ENCODE measurements at regions not wholly inside any gene's neighbourhood (a gene's known extent, or its start where the extent isn't known, plus 50 kb on each side); places are given as distances from the start of the nearest gene placed in this dataset.
"Not testable (repeated sequence)": the region's sequence is repeated elsewhere in the genome, so short reads cannot be mapped to it uniquely, and the experiment has no call there.

DNA sequence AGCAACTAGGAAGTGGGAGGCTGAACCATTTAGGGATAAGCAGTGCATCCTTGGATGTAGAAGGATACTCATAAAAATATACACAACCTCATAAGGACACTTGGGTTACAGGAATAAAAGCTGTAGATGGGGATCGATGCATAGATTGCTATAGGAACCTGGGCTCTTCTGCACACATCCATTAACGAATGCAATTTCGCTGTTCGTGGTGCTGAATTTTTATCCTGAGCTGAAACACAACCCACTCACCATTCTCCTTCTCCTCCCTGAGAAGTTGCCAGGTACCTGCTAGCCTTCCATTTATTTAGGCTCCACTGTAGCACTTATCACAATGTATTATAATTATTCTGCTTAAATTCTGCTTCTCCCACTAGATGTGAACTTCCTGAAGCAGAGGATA lies 320.6 kb upstream of the BRINP1 start:
- H3K9me3 ChIP-seq, result no peaks in the 10 kb centered on the region
- no peak overlapping the region for H3K27ac ChIP-seq
- intact Hi-C loops (cut with DNase I; ENCODE audit: low total_unique reads), result no loop called here
- H3K27me3 ChIP-seq, result no peaks in the 10 kb centered on the region
- no peak overlapping the region for H3K4me3 ChIP-seq
- H3K36me3 ChIP-seq, result no peaks in the 10 kb centered on the region
- H3K4me1 ChIP-seq, result no peaks in the 10 kb centered on the region
- DNase-seq, result no peak
- TF ChIP-seq, protein P1, sequence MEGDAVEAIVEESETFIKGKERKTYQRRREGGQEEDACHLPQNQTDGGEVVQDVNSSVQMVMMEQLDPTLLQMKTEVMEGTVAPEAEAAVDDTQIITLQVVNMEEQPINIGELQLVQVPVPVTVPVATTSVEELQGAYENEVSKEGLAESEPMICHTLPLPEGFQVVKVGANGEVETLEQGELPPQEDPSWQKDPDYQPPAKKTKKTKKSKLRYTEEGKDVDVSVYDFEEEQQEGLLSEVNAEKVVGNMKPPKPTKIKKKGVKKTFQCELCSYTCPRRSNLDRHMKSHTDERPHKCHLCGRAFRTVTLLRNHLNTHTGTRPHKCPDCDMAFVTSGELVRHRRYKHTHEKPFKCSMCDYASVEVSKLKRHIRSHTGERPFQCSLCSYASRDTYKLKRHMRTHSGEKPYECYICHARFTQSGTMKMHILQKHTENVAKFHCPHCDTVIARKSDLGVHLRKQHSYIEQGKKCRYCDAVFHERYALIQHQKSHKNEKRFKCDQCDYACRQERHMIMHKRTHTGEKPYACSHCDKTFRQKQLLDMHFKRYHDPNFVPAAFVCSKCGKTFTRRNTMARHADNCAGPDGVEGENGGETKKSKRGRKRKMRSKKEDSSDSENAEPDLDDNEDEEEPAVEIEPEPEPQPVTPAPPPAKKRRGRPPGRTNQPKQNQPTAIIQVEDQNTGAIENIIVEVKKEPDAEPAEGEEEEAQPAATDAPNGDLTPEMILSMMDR (IDR thresholded peaks at IDR 0.05), result no peak

DNA sequence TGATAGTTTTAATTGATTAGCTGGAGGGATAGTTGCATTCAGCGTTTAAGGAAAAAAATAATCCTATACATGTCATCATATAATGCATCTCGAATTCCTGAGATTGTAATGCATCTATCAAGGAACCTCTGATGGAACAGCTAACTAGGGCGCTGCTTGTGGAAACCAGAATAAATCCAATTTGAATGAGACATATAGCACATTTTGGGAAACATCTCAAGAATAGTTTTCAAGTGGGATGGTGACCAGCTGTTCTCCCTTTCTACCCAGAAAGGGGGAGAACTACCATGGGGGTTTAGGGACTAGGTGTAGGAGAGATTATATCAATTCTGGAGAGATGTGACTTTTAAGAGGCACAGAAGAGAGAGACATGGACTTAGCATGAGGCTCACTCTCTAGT lies 319.3 kb upstream of the BRINP1 start:
- Histone ChIP-seq H3K27me3 (no peaks in the 10 kb centered on the region), H3K4me1 (no peaks in the 10 kb centered on the region), H3K27ac (no peak overlapping the region), H3K4me3 (no peak overlapping the region), H3K36me3 (no peaks in the 10 kb centered on the region), H3K9me3 (no peaks in the 10 kb centered on the region)
- intact Hi-C loops (cut with DNase I; ENCODE audit: low total_unique reads), result no loop called here
- no peak for DNase-seq
- TF ChIP-seq, protein P1 (IDR thresholded peaks at IDR 0.05), result no peak

DNA sequence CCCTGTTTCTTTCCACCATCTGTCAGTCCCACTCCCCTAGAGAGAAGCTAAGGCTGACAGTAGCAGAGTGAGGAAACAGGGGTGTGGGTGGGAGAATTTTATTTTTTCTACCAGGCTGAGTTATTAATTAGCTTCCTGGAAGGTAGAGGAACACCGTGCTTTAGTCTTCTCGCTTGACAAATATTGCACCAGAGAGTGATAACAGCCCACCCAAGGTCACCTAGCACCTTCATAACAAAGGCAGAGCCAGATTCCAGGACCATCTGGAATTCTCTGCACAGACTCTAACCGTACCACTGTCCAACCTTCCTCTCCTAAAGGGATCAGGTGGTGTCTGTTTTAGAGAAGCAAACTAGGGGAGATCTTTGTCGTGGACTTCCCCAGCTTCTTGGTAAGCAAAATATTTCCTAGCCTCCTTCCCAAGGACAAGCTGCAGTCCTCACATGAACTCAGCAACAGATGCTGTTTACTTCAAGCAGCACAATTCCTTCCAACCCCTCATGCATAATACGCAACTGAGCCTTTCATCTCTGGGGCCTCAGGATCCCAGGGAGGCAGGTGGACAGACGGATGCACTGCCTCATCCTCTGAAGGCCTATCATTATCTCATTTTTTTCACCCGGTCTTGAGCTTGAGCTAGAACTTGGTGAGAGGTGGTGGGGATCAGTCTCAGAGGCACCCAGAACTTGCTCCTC lies 308.7 kb upstream of the BRINP1 start:
- Histone ChIP-seq H3K4me3 (no peak overlapping the region), H3K9me3 (no peaks in the 10 kb centered on the region), H3K27ac (no peak overlapping the region), H3K36me3 (no peaks in the 10 kb centered on the region), H3K4me1 (no peaks in the 10 kb centered on the region), H3K27me3 (no peaks in the 10 kb centered on the region)
- no peak for DNase-seq
- TF ChIP-seq, protein P1 (IDR thresholded peaks at IDR 0.05), result no peak
- intact Hi-C loops (cut with DNase I; ENCODE audit: low total_unique reads), result no loop called here

DNA sequence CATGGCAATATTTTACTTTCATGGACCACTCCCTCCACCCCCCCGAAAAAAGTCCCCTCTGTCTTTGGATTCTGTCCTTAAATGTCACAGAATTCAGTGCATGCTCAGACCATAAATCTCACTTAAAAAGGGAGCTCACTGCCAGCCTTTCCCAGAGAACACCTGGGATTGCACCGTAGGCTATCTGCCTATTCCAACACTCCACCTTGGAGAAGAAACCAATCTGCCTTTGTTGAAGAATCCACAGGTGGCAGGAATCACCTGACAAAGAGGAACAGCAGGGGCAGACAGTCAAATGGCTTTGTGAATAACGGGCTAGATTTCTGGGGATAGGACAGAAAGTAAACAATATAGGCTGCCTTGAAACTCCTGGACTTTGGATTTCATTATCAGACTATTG lies 306.7 kb upstream of the BRINP1 start:
- no peak for DNase-seq
- no peaks in the 10 kb centered on the region for H3K4me1 ChIP-seq
- TF ChIP-seq, protein P1 (IDR thresholded peaks at IDR 0.05), result no peak
- no peak overlapping the region for H3K27ac ChIP-seq
- no peaks in the 10 kb centered on the region for H3K36me3 ChIP-seq
- no peak overlapping the region for H3K4me3 ChIP-seq
- intact Hi-C loops (cut with DNase I; ENCODE audit: low total_unique reads), result no loop called here
- H3K9me3 ChIP-seq, result no peaks in the 10 kb centered on the region
- no peaks in the 10 kb centered on the region for H3K27me3 ChIP-seq

DNA sequence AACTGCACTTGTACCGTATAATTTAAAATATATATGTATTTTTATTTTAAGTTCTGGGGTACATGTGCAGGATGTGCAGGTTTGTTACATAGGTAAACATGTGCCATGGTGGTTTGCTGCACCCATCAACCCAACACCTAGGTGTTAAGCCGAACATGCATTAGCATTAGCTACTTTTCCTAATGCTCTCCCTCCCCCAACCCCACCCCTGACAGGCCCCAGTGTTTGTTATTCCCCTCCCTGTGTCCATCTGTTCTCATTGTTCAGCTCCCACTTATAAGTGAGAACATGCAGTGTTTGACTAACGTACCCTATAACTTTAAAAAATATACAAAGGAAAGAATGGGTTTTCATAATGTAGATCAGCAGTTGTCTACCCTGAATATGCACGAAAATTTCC lies 303.5 kb upstream of the BRINP1 start:
- H3K27me3 ChIP-seq; H3K9me3 ChIP-seq; H3K4me1 ChIP-seq; DNase-seq; H3K4me3 ChIP-seq; H3K36me3 ChIP-seq; H3K27ac ChIP-seq; intact Hi-C loops (cut with DNase I; ENCODE audit: low total_unique reads): not testable (repeated sequence)

DNA sequence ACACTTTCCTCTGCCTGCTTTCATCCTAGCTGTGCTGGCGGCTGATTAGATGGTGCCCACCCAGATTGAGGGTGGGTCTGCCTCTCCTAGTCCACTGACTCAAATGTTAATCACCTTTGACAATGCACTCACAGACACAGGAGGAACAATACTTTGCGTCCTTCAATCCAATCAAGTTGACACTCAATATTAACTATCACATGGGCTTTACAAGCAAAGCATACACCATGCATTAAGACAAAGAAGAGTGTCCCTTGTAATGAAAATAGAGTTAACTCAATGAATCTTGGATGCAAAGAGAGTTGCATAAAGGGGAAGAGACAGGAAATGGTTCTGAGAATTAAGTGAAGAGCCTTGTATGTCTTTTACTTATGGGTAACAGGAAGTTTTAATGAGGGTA lies 298.7 kb upstream of the BRINP1 start:
- Histone ChIP-seq H3K27me3 (no peaks in the 10 kb centered on the region), H3K36me3 (no peaks in the 10 kb centered on the region), H3K9me3 (no peaks in the 10 kb centered on the region), H3K4me1 (no peaks in the 10 kb centered on the region), H3K4me3 (no peak overlapping the region), H3K27ac (no peak overlapping the region)
- TF ChIP-seq, protein P1 (IDR thresholded peaks at IDR 0.05), result no peak
- intact Hi-C loops (cut with DNase I; ENCODE audit: low total_unique reads), result no loop called here
- DNase-seq, result no peak
